LNCAP (cell line): ENCODE measurements at regions not wholly inside any gene's neighbourhood (a gene's known extent, or its start where the extent isn't known, plus 50 kb on each side); places are given as distances from the start of the nearest gene placed in this dataset.

ENCODE experiments used
- CTCF ChIP-seq: fragments of 450-650 bp; IDR thresholded peaks from 2 replicates; pipeline ENCODE4 v1.5.1; 2017; ENCODE audit warnings: mild to moderate bottlenecking

GRCh38 chr9:38243993-38244392, 148.5 kb upstream of the ALDH1B1 start:
- TF ChIP-seq CTCF = no peak

- no peak for TF ChIP-seq CTCF
Measured at GRCh38 chr9:38240051-38240450, 152.5 kb upstream of the ALDH1B1 start.

- no peak for TF ChIP-seq CTCF
Measured at GRCh38 chr9:38235244-38235643, 157.3 kb upstream of the ALDH1B1 start.

- TF ChIP-seq CTCF = no peak
Measured at GRCh38 chr9:38234479-38235170, 157.9 kb upstream of the ALDH1B1 start.

GRCh38 chr9:38233796-38234355, 158.6 kb upstream of the ALDH1B1 start:
- TF ChIP-seq CTCF = no peak

GRCh38 chr9:38233343-38233742, 159.2 kb upstream of the ALDH1B1 start:
- TF ChIP-seq CTCF = no peak

- no peak for TF ChIP-seq CTCF
Measured at GRCh38 chr9:38232895-38233294, 159.6 kb upstream of the ALDH1B1 start.
